ENCODE measurements at regions not wholly inside any gene's neighbourhood (a gene's known extent, or its start where the extent isn't known, plus 50 kb on each side); places are given as distances from the start of the nearest gene placed in this dataset.
"Not testable (repeated sequence)": the region's sequence is repeated elsewhere in the genome, so short reads cannot be mapped to it uniquely, and the experiment has no call there.

DNA sequence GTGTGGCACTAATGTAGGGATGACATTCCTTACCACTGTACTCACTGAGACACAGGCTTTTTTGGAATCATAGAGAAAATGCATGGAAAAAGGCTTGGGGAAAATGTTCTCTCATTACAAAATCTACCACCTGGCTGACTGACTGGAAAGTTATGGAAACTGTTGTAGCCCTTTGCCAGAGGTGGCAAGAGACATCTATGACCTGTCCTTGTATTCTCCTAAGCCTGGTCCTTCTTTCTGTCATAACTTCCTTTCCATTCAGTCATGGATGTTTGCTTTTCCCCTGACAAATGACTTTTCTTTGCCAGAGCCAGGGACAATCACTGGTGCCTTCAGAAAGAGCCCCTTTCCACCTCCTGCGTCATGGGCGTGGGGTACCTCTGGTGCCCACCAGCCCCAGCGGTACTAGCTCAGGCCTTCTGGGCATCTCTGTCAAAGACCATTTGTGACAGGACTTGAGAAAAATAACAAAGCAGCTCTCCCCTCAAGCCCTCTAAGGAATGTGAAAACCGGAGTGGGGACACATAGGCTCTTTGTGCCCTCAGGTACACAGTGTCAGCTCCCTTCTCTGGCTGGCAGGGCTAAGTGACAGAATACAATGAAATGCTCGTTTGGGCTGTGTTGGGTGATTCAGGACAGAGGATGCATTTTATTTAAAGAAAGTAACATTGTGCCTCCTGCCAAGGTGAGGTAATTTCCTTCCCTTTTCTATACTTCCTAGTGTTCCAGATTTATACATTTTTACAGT, 381.1 kb upstream of the RASGRP1 start:
- no peak for DNase-seq (ENCODE audit: low read depth in 2 of 2)

DNA sequence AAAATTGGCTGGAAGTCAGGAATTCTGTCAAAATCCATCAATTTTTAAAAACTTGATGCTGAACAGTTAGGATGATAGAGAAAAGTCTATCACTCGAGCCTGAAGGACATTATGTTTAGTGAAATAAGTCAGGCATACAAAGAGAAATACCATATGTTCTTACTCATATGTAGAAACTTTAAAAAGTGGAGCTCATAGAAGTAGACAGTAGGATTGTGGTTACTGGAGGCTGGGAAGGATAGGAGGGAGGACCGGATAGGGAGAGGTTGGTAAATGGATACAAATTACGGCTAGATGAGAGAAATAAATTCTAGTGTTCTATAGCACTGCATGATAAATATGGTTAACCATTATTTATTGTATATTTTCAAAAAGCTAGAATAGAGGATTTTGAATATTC, 389.5 kb upstream of the RASGRP1 start:
- DNase-seq (ENCODE audit: low read depth in 2 of 2): no peak

DNA sequence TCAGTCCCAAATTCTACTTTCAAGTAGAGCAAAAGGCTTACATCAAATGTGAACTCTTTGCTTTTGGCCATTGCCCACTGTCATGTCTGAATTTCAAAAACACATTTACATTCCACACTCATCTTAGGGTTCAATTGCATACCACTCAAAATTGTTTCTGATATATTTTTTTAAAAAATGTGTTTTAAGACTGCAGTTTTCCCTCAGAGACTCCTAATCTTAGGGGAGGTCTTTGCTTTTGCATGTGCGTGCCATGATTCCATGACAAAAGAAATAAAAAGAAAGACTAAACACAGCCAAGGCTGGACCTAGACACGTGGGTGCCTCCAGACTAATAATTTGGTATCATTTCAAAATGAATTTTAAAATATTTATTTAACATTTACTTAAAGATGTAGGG, 396.8 kb upstream of the RASGRP1 start:
- no peak for DNase-seq (ENCODE audit: low read depth in 2 of 2)

DNA sequence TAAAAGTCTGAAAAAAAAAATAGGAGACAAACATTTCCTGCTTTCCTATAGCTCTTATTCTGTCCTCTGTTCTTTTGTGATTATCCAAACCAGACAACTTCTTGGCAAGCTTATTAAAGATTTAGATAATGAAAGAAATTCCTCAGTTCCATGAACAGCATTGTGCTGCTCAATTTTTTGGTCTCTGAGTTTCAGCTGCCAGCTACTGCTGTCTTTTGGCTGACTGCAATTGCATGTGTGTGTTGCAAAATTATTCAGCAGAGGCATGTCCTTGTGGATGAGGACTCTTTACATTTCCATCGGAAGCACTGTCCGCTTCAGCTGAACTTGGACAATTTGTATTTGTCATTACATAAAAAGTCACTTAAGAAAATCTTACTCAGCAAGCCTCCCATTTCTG, 397.3 kb upstream of the RASGRP1 start:
- DNase-seq (ENCODE audit: low read depth in 2 of 2): no peak

- DNase-seq (ENCODE audit: low read depth in 2 of 2): no peak
Observed at GRCh38 chr15:38972831-38973230, 408.2 kb upstream of the RASGRP1 start.

- DNase-seq (ENCODE audit: low read depth in 2 of 2): no peak
Observed at GRCh38 chr15:38975282-38975990, 410.8 kb upstream of the RASGRP1 start.

DNA sequence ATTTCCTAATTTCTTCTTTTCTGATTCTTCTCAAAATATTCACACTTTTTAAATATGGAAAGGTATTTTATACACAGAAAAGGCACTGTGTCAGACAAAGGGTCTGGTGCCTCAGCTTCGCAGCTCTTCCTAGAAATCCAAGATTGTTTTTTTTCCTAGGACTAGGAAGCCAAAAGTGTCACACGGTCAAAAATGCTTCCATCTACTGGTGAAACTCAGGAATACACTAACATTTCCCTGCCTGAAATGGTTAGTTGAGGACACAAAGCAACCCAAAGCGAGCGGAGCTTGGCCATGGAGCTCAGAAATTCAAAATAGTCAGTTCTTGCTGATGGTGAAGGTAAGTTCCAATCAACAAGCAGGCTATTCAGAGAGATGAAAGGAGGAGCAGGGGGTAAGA, 426.5 kb upstream of the RASGRP1 start:
- DNase-seq (ENCODE audit: low read depth in 2 of 2): no peak

- DNase-seq (ENCODE audit: low read depth in 2 of 2): no peak
Observed at GRCh38 chr15:38991701-38992100, 427.1 kb upstream of the RASGRP1 start.

DNA sequence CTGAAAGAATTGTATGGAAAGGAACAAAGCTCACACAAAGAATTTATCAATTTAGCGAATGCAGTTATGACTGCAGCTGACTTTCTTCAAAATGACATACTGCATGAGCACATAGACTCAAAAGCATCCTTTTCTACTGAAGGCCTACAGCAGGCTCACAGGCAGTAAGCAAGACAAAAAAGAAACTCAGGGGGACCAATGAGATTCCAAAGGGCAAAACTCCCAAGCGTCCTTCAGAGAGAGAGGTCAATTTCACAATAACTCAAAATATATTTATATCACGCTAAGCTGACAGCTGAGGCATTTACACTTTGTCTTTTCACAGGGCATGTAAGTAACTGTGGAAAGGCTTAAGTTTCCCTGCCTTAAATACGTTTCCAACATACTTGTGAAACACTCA, 427.9 kb upstream of the RASGRP1 start:
- DNase-seq (ENCODE audit: low read depth in 2 of 2): no peak

- no peak for DNase-seq (ENCODE audit: low read depth in 2 of 2)
Observed at GRCh38 chr15:38992930-38993329, 428.3 kb upstream of the RASGRP1 start.

DNA sequence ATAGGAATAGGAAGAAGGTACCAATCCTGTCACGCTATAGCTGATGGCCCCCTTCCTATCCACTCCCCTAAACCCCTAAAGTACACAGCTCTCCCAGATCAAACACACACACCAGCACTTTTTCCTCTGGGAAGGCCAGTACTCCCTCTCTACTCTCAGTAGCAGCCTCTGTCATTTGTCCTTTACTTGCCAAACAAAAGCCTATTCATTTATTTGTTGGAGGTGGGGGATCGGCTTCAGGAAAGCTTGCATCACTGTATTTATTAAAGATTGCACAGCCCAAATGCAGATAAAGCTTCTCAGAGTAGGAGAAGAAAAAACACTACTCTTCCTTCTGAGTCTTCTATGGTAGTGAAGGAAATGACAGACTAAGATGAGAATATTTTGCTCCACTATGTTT, 429.7 kb upstream of the RASGRP1 start:
- DNase-seq (ENCODE audit: low read depth in 2 of 2): no peak

DNA sequence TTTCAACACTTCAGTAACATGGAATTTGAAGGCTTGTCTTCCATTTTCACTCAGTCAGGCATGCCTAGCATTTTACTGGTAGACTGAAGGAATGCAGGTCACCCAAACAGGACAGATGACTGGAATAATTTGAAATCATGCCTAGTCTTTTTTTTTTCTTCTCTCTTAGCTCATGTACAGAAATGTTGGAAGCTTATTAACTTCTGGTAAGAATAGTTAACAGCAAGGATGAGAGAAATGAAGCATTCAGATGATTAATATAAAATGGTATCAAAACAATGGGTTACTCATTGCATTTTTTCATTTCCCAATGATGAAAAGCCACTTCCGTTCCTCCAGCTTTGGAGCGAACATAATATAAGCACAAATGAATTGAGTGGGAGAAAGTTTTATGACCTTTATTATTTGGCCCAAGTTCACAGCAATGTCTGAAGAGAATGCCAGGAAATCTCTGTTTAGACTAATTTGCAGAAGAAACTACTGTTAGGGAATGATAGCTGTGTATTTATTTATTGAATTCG, 431.6 kb upstream of the RASGRP1 start:
- DNase-seq (ENCODE audit: low read depth in 2 of 2): no peak

DNA sequence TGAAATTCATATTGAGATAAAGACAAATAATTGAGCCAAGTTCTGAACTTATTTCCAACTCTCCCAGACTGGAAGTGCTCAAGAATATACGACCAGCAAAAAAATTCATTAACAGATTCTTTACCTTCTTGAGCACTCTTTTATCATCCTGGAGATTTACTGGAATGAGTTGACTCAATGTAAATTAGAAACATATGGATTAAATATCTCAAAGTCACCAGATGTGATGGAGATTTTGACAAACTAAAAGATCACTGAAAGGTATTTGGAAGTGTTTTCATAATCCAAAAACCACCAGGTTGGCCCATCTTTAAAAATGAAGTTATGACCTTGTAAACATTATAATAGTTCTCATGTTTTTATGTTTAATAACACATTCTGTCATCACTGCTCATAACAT, 433.2 kb upstream of the RASGRP1 start:
- no peak for DNase-seq (ENCODE audit: low read depth in 2 of 2)

DNA sequence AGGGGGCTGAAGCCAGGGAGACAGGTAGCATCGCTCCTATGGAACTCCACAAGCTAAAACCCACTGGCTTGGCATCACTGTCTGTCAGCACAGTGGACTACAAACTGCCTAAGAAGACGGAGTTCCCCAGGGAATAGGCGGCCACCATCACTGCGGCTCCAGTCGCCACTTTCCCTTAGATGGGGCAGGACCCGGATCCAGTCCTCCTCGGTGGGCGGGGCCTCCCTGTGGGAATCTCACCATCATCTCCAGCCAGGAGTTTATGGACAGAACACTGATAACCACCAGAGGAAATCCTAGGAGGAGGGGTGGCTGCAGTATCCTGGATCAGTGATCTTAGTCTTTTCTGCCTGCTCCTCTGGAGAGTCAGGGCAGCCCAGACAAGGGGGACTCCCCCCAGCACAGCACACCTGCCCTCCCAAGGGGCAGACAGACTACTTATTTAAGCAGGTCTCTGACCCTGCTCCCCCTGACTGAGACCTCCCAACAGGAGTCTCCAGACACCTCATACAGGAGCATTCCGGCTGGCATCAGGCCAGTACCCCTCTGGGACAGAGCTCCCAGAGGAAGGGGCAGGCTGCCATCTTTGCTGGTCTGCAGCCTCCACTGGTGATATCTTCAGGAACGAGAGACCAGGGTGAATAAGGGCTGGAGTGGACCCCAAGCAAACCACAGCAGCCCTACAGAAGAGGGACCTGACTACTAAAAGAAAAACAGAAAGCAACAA, 435.6 kb upstream of the RASGRP1 start:
- no peak for DNase-seq (ENCODE audit: low read depth in 2 of 2)

- DNase-seq (ENCODE audit: low read depth in 2 of 2): no peak
Observed at GRCh38 chr15:39009740-39010139, 445.1 kb upstream of the RASGRP1 start.

DNA sequence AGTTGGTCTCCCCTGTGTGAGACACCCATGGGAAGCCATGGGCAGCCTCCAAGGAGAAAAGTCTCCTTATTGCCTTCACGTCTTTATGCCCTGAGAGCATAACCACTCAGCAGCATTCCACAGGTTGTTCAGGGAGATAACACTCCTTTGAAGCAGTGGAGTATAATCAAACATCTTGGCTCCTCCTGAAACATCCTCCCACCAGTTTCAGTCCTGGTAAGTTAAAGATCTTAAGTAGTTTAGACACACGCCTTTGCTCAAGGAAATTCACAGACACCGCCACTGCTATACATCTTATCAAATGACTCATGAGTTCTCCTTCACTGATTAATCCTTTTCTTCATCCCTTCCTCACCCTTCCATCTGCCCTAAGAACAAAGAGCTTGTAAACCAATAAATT, 446.5 kb upstream of the RASGRP1 start:
- DNase-seq (ENCODE audit: low read depth in 2 of 2): not testable (repeated sequence)

DNA sequence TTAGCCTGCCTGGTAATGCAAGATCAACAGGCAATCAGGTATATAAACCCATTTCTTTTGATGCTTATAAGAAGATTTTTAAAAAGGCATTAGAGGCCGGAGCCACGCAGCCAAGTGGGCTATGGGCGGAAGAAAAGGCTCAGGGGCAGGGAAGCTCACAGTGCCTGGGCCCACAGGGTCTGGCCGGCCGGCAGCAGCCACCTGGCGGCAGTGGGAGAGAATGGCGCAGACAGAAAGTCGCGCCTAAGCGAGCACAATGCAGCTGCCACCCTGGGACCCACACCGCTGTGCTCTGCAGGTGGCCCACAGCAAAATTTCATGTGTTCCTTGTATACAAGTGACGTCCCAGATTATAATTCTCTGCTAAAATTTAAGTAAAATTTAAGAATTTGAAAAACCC, 448.6 kb upstream of the RASGRP1 start:
- DNase-seq (ENCODE audit: low read depth in 2 of 2): no peak

DNA sequence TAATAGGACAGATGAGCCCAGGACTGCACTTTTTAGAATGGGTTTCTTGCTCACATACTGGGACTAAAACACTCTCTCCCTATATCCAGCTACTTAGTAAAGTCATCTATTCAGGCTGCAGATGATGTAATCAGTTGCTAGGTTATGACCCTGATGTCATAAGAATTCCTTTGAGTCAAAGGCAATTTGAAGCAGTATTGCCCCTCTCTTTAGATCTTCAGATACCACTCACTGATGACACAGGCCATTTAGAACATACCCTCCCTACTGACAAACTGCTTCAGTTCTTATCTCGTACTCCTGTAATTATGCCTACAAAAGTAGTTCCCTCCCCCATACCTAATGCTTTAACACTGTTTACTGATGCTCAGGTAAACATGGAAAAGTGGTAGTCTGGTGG, 450.1 kb upstream of the RASGRP1 start:
- DNase-seq (ENCODE audit: low read depth in 2 of 2): no peak

DNA sequence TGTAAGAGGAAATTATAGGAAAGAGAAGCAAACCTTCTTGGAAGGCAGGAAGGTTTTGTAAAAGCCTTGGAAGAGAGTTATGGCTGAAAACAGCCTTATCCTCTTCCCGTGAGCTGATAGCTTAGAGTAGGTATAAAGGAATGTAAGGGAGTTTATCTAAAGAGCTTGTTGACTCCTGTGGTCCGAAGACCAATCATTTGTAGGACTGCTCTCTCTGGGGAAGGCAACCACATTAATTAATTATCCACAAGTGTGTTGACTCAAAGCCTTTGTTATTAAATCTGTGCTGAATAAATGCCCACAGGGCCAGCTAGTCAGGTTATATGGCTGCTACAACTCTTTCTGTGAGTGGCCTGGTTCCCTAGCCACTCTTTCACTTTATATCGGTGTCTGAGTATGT, 452.1 kb upstream of the RASGRP1 start:
- no peak for DNase-seq (ENCODE audit: low read depth in 2 of 2)

DNA sequence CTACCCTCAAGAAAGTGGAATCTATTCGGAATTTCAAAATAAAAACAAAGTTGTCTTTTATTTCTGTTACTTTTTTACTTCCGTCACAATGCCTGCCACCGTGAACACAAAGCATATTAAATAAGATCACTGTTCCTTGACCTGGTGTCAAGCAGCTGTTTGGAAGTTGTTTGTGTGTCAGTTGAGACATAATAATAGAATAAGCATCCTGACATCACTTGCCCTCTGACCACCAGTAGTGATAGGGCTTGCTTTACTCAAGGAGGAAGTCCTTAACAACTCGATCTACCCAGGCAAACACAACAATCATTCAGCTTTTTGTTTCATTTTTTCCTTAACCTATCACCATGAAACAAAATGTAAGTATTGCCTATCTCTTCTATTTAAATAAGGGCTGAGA, 454.4 kb upstream of the RASGRP1 start:
- no peak for DNase-seq (ENCODE audit: low read depth in 2 of 2)

- DNase-seq (ENCODE audit: low read depth in 2 of 2): no peak
Observed at GRCh38 chr15:39021341-39021740, 456.7 kb upstream of the RASGRP1 start.

DNA sequence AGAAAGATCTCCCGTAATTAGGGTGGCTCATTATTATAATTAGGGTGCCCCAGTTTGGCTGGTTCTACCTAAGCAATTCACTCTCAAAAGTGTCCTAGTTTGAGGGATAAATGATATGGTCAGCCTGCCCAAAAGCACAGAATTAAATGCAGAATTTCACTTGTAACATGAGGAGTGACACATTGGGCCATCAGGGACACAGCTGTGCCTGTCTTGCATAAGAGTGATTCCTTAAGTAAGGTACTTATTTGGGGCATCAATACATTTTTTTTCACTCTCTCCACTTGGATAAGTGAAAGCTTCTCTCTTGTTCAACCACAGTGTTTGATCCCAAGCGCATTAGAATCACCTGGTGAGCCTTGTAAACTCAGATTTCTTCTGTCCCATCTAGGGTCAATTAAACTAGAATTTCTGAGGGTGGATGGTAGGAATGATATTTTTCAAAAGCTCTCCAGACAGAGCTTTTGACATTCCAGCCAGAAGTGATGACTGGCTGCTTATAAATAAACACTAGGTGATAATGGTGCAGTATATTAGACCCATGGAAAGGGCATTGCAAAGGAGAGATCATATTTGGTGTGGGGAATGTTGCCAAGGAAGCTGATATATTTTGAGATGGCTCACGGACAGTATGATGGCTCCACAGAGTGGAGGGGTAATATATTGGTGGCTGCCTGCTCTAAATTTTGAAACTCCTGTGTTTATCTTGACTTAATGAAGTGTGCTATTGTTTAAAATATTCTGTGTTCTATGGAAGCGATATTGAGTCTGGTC, 458.1 kb upstream of the RASGRP1 start:
- no peak for DNase-seq (ENCODE audit: low read depth in 2 of 2)
